Adrenal gland (tissue), 5 donors: ENCODE measurements at regions not wholly inside any gene's neighbourhood (a gene's known extent, or its start where the extent isn't known, plus 50 kb on each side); places are given as distances from the start of the nearest gene placed in this dataset.

Source experiments
- CTCF ChIP-seq, 6 experiments: fragments of 450-650 bp in 4 of 6; fragments of 200-600 bp in 2 of 6; sonication (generic) in 1 of 6; IDR thresholded peaks; 1 replicate in 5 of 6; 2 replicates in 1 of 6; pipeline versions ENCODE4 v1.5.1 to v1.8.0; 2016 to 2021; ENCODE audit warnings: antibody characterized with exemption in 6 of 6, mild to moderate bottlenecking in 2 of 6, moderate library complexity in 1 of 6
- POLR2A ChIP-seq, 2 donors: fragments of 450-650 bp; IDR thresholded peaks; one replicate each; pipeline ENCODE4 v1.6.1; 2017; ENCODE audit warnings: antibody characterized with exemption in 2 of 2, mild to moderate bottlenecking in 2 of 2, moderate library complexity in 1 of 2
- donor health status: DM: no; HTN: no; CAD: no.

- TF ChIP-seq CTCF (IDR thresholded peaks at IDR 0.05) = no peak
- TF ChIP-seq POLR2A (IDR thresholded peaks at IDR 0.05) = no peak
Observed at GRCh38 chr18:38899252-38899651, 1333.7 kb upstream of the CELF4 start.
